Mammary epithelial cell (primary cell): ENCODE measurements at regions not wholly inside any gene's neighbourhood (a gene's known extent, or its start where the extent isn't known, plus 50 kb on each side); places are given as distances from the start of the nearest gene placed in this dataset.

Experiments
- CTCF ChIP-seq, 2 donors: IDR thresholded peaks in 1 of 2; conservative IDR thresholded peaks in 1 of 2; 2 replicates each; pipeline ENCODE4 v1.5.1; 2011 to 2012; ENCODE audit warnings: inconsistent platforms in 2 of 2, low read length in 2 of 2, mild to moderate bottlenecking in 2 of 2, control low read depth in 1 of 2, low read depth in 1 of 2; ENCODE audit not compliant: insufficient read depth in 1 of 2; ENCODE audit errors: extremely low read depth in 1 of 2
- EZH2 ChIP-seq: IDR thresholded peaks from 2 replicates; pipeline ENCODE4 v1.6.1; 2012; ENCODE audit warnings: low read length, inconsistent platforms, borderline replicate concordance

- no peak for TF ChIP-seq CTCF (conservative IDR thresholded peaks at IDR 0.05 in 1 of 2, IDR thresholded peaks at IDR 0.05 in 1 of 2; ENCODE audit: extremely low read depth in 1 of 2, insufficient read depth in 1 of 2, low read depth in 1 of 2, low read length in 2 of 2)
- no peak for TF ChIP-seq EZH2
These were observed 107.5 kb downstream of the SETD4 start for GRCh38 chr21:35952651-35953340.
